HS-5 (cell line): ENCODE measurements at regions not wholly inside any gene's neighbourhood (a gene's known extent, or its start where the extent isn't known, plus 50 kb on each side); places are given as distances from the start of the nearest gene placed in this dataset.
A peak's percentile ranks its signal among the peaks of the same experiment; 100 is the strongest.
"Not testable (repeated sequence)": the region's sequence is repeated elsewhere in the genome, so short reads cannot be mapped to it uniquely, and the experiment has no call there.

Experiments used
- DNase-seq: peaks from one replicate; pipeline ENCODE4 v3.0.0-alpha.2; 2012; ENCODE audit warnings: low read depth

- no peak for DNase-seq
Observed at GRCh38 chr3:67064105-67064504, 66.0 kb downstream of the KBTBD8 start.

GRCh38 chr3:67067251-67067650 lies 69.1 kb downstream of the KBTBD8 start:
- no peak for DNase-seq

GRCh38 chr3:67072640-67073039 lies 74.5 kb downstream of the KBTBD8 start:
- DNase-seq, result not testable (repeated sequence)

GRCh38 chr3:67073812-67074211 lies 75.7 kb downstream of the KBTBD8 start:
- no peak for DNase-seq

- DNase-seq, result no peak
Observed at GRCh38 chr3:67075295-67075694, 77.2 kb downstream of the KBTBD8 start.

GRCh38 chr3:67076607-67077006 lies 78.5 kb downstream of the KBTBD8 start:
- no peak for DNase-seq

- peak; percentile 71 for DNase-seq
Observed at GRCh38 chr3:67077656-67078055, 79.5 kb downstream of the KBTBD8 start.

GRCh38 chr3:67082533-67083024 lies 84.5 kb downstream of the KBTBD8 start:
- DNase-seq, result no peak

GRCh38 chr3:67083277-67083676 lies 85.2 kb downstream of the KBTBD8 start:
- peak; percentile 63 for DNase-seq

- DNase-seq, result no peak
Observed at GRCh38 chr3:67087788-67088187, 89.7 kb downstream of the KBTBD8 start.

GRCh38 chr3:67090474-67090873 lies 92.4 kb downstream of the KBTBD8 start:
- peak; percentile 55 for DNase-seq

GRCh38 chr3:67093305-67093704 lies 95.2 kb downstream of the KBTBD8 start:
- no peak for DNase-seq

GRCh38 chr3:67094167-67094566 lies 96.1 kb downstream of the KBTBD8 start:
- DNase-seq, result no peak

GRCh38 chr3:67094774-67095173 lies 96.7 kb downstream of the KBTBD8 start:
- DNase-seq, result no peak

GRCh38 chr3:67104388-67104787 lies 106.3 kb downstream of the KBTBD8 start:
- DNase-seq, result no peak

GRCh38 chr3:67106874-67107273 lies 108.8 kb downstream of the KBTBD8 start:
- DNase-seq, result no peak

- peak; percentile 62 for DNase-seq
Observed at GRCh38 chr3:67109651-67110204, 111.6 kb downstream of the KBTBD8 start.

GRCh38 chr3:67113802-67114407 lies 115.8 kb downstream of the KBTBD8 start:
- DNase-seq, result peak; percentile 82

- DNase-seq, result no peak
Observed at GRCh38 chr3:67118122-67118521, 120.0 kb downstream of the KBTBD8 start.

- DNase-seq, result no peak
Observed at GRCh38 chr3:67118635-67119034, 120.5 kb downstream of the KBTBD8 start.

GRCh38 chr3:67123914-67124313 lies 125.8 kb downstream of the KBTBD8 start:
- no peak for DNase-seq

GRCh38 chr3:67127254-67127653 lies 129.1 kb downstream of the KBTBD8 start:
- no peak for DNase-seq

GRCh38 chr3:67142432-67142831 lies 144.3 kb downstream of the KBTBD8 start:
- DNase-seq, result no peak

- peak; percentile 19 for DNase-seq
Observed at GRCh38 chr3:67145738-67146137, 147.6 kb downstream of the KBTBD8 start.
